ENCODE measurements at regions not wholly inside any gene's neighbourhood (a gene's known extent, or its start where the extent isn't known, plus 50 kb on each side); places are given as distances from the start of the nearest gene placed in this dataset.
"Not testable (repeated sequence)": the region's sequence is repeated elsewhere in the genome, so short reads cannot be mapped to it uniquely, and the experiment has no call there.

- no peak for DNase-seq
These were observed 342.3 kb upstream of the TMEFF2 start for GRCh38 chr2:192536922-192537624.

GRCh38 chr2:192535956-192536921 is 341.5 kb upstream of the TMEFF2 start:
- DNase-seq, result no peak

GRCh38 chr2:192534072-192534471 is 339.3 kb upstream of the TMEFF2 start:
- no peak for DNase-seq

GRCh38 chr2:192524642-192525251 is 330.0 kb upstream of the TMEFF2 start:
- not testable (repeated sequence) for DNase-seq

- not testable (repeated sequence) for DNase-seq
These were observed 329.5 kb upstream of the TMEFF2 start for GRCh38 chr2:192524214-192524613.

- DNase-seq, result no peak
These were observed 321.2 kb upstream of the TMEFF2 start for GRCh38 chr2:192515937-192516336.

- DNase-seq, result no peak
These were observed 318.8 kb upstream of the TMEFF2 start for GRCh38 chr2:192513575-192513974.

GRCh38 chr2:192507836-192508450 is 313.2 kb upstream of the TMEFF2 start:
- DNase-seq, result not testable (repeated sequence)

- DNase-seq, result peak; percentile 4
These were observed 305.9 kb upstream of the TMEFF2 start for GRCh38 chr2:192500550-192501200.

- DNase-seq, result no peak
These were observed 304.7 kb upstream of the TMEFF2 start for GRCh38 chr2:192499476-192499875.

- no peak for DNase-seq
These were observed 304.0 kb upstream of the TMEFF2 start for GRCh38 chr2:192498747-192499146.

GRCh38 chr2:192488158-192488557 is 293.4 kb upstream of the TMEFF2 start:
- not testable (repeated sequence) for DNase-seq

GRCh38 chr2:192487636-192488035 is 292.9 kb upstream of the TMEFF2 start:
- DNase-seq, result no peak

- DNase-seq, result no peak
These were observed 290.2 kb upstream of the TMEFF2 start for GRCh38 chr2:192484903-192485302.

GRCh38 chr2:192480984-192481383 is 286.3 kb upstream of the TMEFF2 start:
- DNase-seq, result no peak

GRCh38 chr2:192473331-192473730 is 278.6 kb upstream of the TMEFF2 start:
- no peak for DNase-seq

GRCh38 chr2:192471982-192472381 is 277.2 kb upstream of the TMEFF2 start:
- no peak for DNase-seq

GRCh38 chr2:192469612-192470011 is 274.9 kb upstream of the TMEFF2 start:
- DNase-seq, result no peak

- no peak for DNase-seq
These were observed 273.4 kb upstream of the TMEFF2 start for GRCh38 chr2:192467953-192468660.

- no peak for DNase-seq
These were observed 270.4 kb upstream of the TMEFF2 start for GRCh38 chr2:192465141-192465540.

GRCh38 chr2:192459422-192459821 is 264.7 kb upstream of the TMEFF2 start:
- DNase-seq, result no peak

GRCh38 chr2:192448881-192449280 is 254.1 kb upstream of the TMEFF2 start:
- DNase-seq, result no peak

Data from stimulated activated CD4-positive, alpha-beta T cell treated with anti-CD3 and anti-CD28 coated beads, Interleukin-4, amount 100 ng/mL, for 1 hour (primary cell).